HG02943 (cell line): ENCODE measurements at regions not wholly inside any gene's neighbourhood (a gene's known extent, or its start where the extent isn't known, plus 50 kb on each side); places are given as distances from the start of the nearest gene placed in this dataset.
"Not testable (repeated sequence)": the region's sequence is repeated elsewhere in the genome, so short reads cannot be mapped to it uniquely, and the experiment has no call there.

ENCODE experiments used
- ATAC-seq: cut with Tn5 transposase; IDR thresholded peaks from one replicate; pipeline ENCODE4 v1.9.1; 2021; ENCODE audit warnings: mild to moderate bottlenecking, low read depth, moderate library complexity; ENCODE audit not compliant: unreplicated experiment

- no peak for ATAC-seq
Measured at GRCh38 chr1:106276871-106277270, 779.6 kb upstream of the PRMT6 start.

- no peak for ATAC-seq
Measured at GRCh38 chr1:106277786-106278185, 778.7 kb upstream of the PRMT6 start.

GRCh38 chr1:106278716-106279115, 777.8 kb upstream of the PRMT6 start:
- no peak for ATAC-seq

- no peak for ATAC-seq
Measured at GRCh38 chr1:106289265-106289928, 767.1 kb upstream of the PRMT6 start.

GRCh38 chr1:106290805-106291501, 765.5 kb upstream of the PRMT6 start:
- ATAC-seq, result no peak

- ATAC-seq, result no peak
Measured at GRCh38 chr1:106292130-106292529, 764.3 kb upstream of the PRMT6 start.

- ATAC-seq, result no peak
Measured at GRCh38 chr1:106296431-106296830, 760.0 kb upstream of the PRMT6 start.

GRCh38 chr1:106304106-106304505, 752.4 kb upstream of the PRMT6 start:
- ATAC-seq, result no peak

GRCh38 chr1:106319612-106320011, 736.9 kb upstream of the PRMT6 start:
- ATAC-seq, result no peak

- no peak for ATAC-seq
Measured at GRCh38 chr1:106325600-106325999, 730.9 kb upstream of the PRMT6 start.

- no peak for ATAC-seq
Measured at GRCh38 chr1:106344494-106344893, 712.0 kb upstream of the PRMT6 start.

GRCh38 chr1:106360252-106360651, 696.2 kb upstream of the PRMT6 start:
- no peak for ATAC-seq

GRCh38 chr1:106366627-106367319, 689.7 kb upstream of the PRMT6 start:
- no peak for ATAC-seq

- no peak for ATAC-seq
Measured at GRCh38 chr1:106378261-106378660, 678.2 kb upstream of the PRMT6 start.

- ATAC-seq, result no peak
Measured at GRCh38 chr1:106380772-106381171, 675.7 kb upstream of the PRMT6 start.

- not testable (repeated sequence) for ATAC-seq
Measured at GRCh38 chr1:106389160-106389559, 667.3 kb upstream of the PRMT6 start.

- ATAC-seq, result no peak
Measured at GRCh38 chr1:106393046-106393445, 663.4 kb upstream of the PRMT6 start.

GRCh38 chr1:106396020-106396419, 660.5 kb upstream of the PRMT6 start:
- ATAC-seq, result no peak

- no peak for ATAC-seq
Measured at GRCh38 chr1:106398391-106398790, 658.1 kb upstream of the PRMT6 start.

- no peak for ATAC-seq
Measured at GRCh38 chr1:106406114-106406513, 650.4 kb upstream of the PRMT6 start.

- ATAC-seq, result not testable (repeated sequence)
Measured at GRCh38 chr1:106412321-106412720, 644.2 kb upstream of the PRMT6 start.

- ATAC-seq, result no peak
Measured at GRCh38 chr1:106435269-106435668, 621.2 kb upstream of the PRMT6 start.
